HepG2 (cell line): ENCODE measurements at regions not wholly inside any gene's neighbourhood (a gene's known extent, or its start where the extent isn't known, plus 50 kb on each side); places are given as distances from the start of the nearest gene placed in this dataset.

Source experiments
- ATAC-seq: fragments of 200-7000 bp; cut with Tn5 transposase; 3 replicates; pipeline ENCODE4 v1.9.1; 2020; ENCODE audit warnings: mild to moderate bottlenecking, moderate library complexity
- BruUV-seq: library from RNA; stranded (reverse); fragments of 400-500 nt; replicated peaks from 2 replicates; lab custom pipeline; 2021; lab: Mats Ljungman, UMichigan
- CTCF ChIA-PET: fragments of 300-600 bp; formaldehyde crosslinking; extraction: SDS; loops from one replicate; lab custom pipeline; 2021; ENCODE audit warnings: low total read pairs, inconsistent platforms, low intra/inter-chr PET ratio; lab: Yijun Ruan, JAX
- POLR2A ChIA-PET: fragments of 350-600 bp; sonication (Branson Sonifier 250); formaldehyde crosslinking; loops from one replicate; lab custom pipeline; 2020; ENCODE audit warnings: antibody characterized with exemption, inconsistent platforms; lab: Yijun Ruan, JAX
- DNase-seq: peaks from one replicate; pipeline ENCODE4 v3.0.0-alpha.2; 2015; ENCODE audit warnings: low spot score
- FAIRE-seq: peaks from 3 replicates; lab custom pipeline; 2011; peaks lifted over from hg19 to GRCh38; lab: Jason Lieb, UNC
- H2AFZ ChIP-seq: one replicate; pipeline ENCODE4 v1.6.1; 2011; ENCODE audit warnings: low read length, inconsistent platforms
- H3K27ac ChIP-seq: fragments of 300-600 bp; 3 replicates; pipeline ENCODE4 v1.8.0; 2011; ENCODE audit warnings: mixed run types, mild to moderate bottlenecking, mixed read lengths, low read length, inconsistent platforms; ENCODE audit not compliant: insufficient read depth; ENCODE audit errors: extremely low read length
- H3K27me3 ChIP-seq, 2 experiments: fragments of 200-600 bp in 1 of 2; 2 replicates in 1 of 2; 3 replicates in 1 of 2; pipeline versions ENCODE4 v1.6.0 to v1.8.0; 2011; ENCODE audit warnings: low read length in 2 of 2, mild to moderate bottlenecking in 2 of 2, moderate library complexity in 2 of 2, inconsistent platforms in 1 of 2; ENCODE audit not compliant: insufficient read depth in 2 of 2, control insufficient read depth in 1 of 2
- H3K36me3 ChIP-seq, 2 experiments: fragments of 200-600 bp in 1 of 2; replicated peaks in 1 of 2; 2 replicates in 1 of 2; 3 replicates in 1 of 2; pipeline versions ENCODE4 v1.5.1 to v1.8.0; 2011; ENCODE audit warnings: low read length in 2 of 2, inconsistent platforms in 1 of 2; ENCODE audit not compliant: insufficient read depth in 2 of 2, control insufficient read depth in 1 of 2
- H3K4me1 ChIP-seq: 2 replicates; pipeline ENCODE4 v1.5.1; 2012; ENCODE audit warnings: low read length, inconsistent platforms; ENCODE audit not compliant: insufficient read depth
- H3K4me2 ChIP-seq: 2 replicates; pipeline ENCODE4 v1.6.0; 2011; ENCODE audit warnings: low read depth, low read length, inconsistent platforms
- H3K4me3 ChIP-seq, 3 experiments: fragments of 200-600 bp in 1 of 3; sonication (generic), shearing (Covaris generic) in 1 of 3; replicated peaks in 1 of 3; 2 replicates each; pipeline ENCODE4 v1.5.1; 2011 to 2016; ENCODE audit warnings: low read length in 3 of 3, inconsistent platforms in 2 of 3, low read depth in 2 of 3, mild to moderate bottlenecking in 2 of 3, control low read depth in 1 of 3, mixed read lengths in 1 of 3; ENCODE audit not compliant: insufficient read depth in 1 of 3
- H3K79me2 ChIP-seq: one replicate; pipeline ENCODE4 v1.6.1; 2011; ENCODE audit warnings: low read length, inconsistent platforms; ENCODE audit not compliant: insufficient read depth
- H3K9ac ChIP-seq: 2 replicates; pipeline ENCODE4 v1.6.0; 2011; ENCODE audit warnings: mild to moderate bottlenecking, low read depth, low read length, inconsistent platforms; ENCODE audit not compliant: insufficient read depth
- H3K9me3 ChIP-seq: 2 replicates; pipeline ENCODE4 v1.5.1; 2012; ENCODE audit warnings: mild to moderate bottlenecking, low read length
- H4K20me1 ChIP-seq: 2 replicates; pipeline ENCODE4 v1.6.0; 2011; ENCODE audit warnings: inconsistent platforms, mild to moderate bottlenecking, low read length, moderate library complexity; ENCODE audit not compliant: insufficient read depth
- ARNT ChIP-seq: fragments of 450-650 bp; IDR thresholded peaks from 2 replicates; pipeline ENCODE4 v1.6.1; 2017
- NFIC ChIP-seq: IDR thresholded peaks from 2 replicates; pipeline ENCODE4 v1.6.1; 2012; ENCODE audit warnings: mild to moderate bottlenecking, low read length, inconsistent platforms
- RARA ChIP-seq: IDR thresholded peaks from 2 replicates; pipeline ENCODE4 v1.6.1; 2016; ENCODE audit warnings: missing genetic modification reagents, missing compliant biosample characterization
- ZNF761 ChIP-seq: sonication (generic); formaldehyde crosslinking; conservative IDR thresholded peaks from 2 replicates; pipeline ENCODE4 v1.4.0; 2020; ENCODE audit warnings: mild to moderate bottlenecking, missing genetic modification reagents
- WGBS: methylation state at CpG from one replicate; pipeline ENCODE4 v1.1.6; 2017; ENCODE audit warnings: low lambda C conversion rate; 5-methylcytosine and 5-hydroxymethylcytosine counted together
- in situ Hi-C: cut with HindIII; loops from 2 replicates; pipeline ENCODE4 v1.10.0; 2017; ENCODE audit warnings: low pct_unique_long_range_greater_than_20kb; ENCODE audit not compliant: extremely low pct_ligation_motif_present
- intact Hi-C: fragments of 100-400 bp; cut with micrococcal nuclease; formaldehyde crosslinking; loops from one replicate; pipeline ENCODE4 v1.10.0; 2022; ENCODE audit not compliant: unreplicated experiment
- TF ChIP-seq, protein P1 (sequence below): sonication (generic); formaldehyde crosslinking; IDR thresholded peaks from 2 replicates; pipeline ENCODE4 v1.8.1; 2023; ENCODE audit warnings: mild to moderate bottlenecking, missing genetic modification reagents
- TF ChIP-seq, protein P2 (sequence below): sonication (generic); formaldehyde crosslinking; conservative IDR thresholded peaks from 2 replicates; pipeline ENCODE4 v1.8.0; 2022; ENCODE audit warnings: missing genetic modification reagents

GRCh38 chr2:134197445-134197844 is 56.4 kb upstream of the MGAT5 start (continued):
- TF ChIP-seq ZNF761 (CRISPR knock-in tag) (no peak), RARA (no peak), NFIC (no peak)
- TF ChIP-seq, protein P1, sequence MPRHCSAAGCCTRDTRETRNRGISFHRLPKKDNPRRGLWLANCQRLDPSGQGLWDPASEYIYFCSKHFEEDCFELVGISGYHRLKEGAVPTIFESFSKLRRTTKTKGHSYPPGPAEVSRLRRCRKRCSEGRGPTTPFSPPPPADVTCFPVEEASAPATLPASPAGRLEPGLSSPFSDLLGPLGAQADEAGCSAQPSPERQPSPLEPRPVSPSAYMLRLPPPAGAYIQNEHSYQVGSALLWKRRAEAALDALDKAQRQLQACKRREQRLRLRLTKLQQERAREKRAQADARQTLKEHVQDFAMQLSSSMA, result no peak
- TF ChIP-seq, protein P2, sequence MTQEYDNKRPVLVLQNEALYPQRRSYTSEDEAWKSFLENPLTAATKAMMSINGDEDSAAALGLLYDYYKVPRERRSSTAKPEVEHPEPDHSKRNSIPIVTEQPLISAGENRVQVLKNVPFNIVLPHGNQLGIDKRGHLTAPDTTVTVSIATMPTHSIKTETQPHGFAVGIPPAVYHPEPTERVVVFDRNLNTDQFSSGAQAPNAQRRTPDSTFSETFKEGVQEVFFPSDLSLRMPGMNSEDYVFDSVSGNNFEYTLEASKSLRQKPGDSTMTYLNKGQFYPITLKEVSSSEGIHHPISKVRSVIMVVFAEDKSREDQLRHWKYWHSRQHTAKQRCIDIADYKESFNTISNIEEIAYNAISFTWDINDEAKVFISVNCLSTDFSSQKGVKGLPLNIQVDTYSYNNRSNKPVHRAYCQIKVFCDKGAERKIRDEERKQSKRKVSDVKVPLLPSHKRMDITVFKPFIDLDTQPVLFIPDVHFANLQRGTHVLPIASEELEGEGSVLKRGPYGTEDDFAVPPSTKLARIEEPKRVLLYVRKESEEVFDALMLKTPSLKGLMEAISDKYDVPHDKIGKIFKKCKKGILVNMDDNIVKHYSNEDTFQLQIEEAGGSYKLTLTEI (CRISPR knock-in tag), result no peak

GRCh38 chr2:134198006-134198634 is 55.8 kb upstream of the MGAT5 start:
- CTCF ChIA-PET, result no interaction called here
- no peak overlapping the region for H3K9ac ChIP-seq
- FAIRE-seq (no peak), DNase-seq (no peak), ATAC-seq (no peak)
- H3K36me3 ChIP-seq, result no peaks in the 10 kb centered on the region
- peaks cover 4% of the 10 kb centered on the region; the same call in 1 of the 2 replicates for H4K20me1 ChIP-seq
- no peak overlapping the region for H3K4me2 ChIP-seq
- peaks cover 17% of the 10 kb centered on the region for H3K4me1 ChIP-seq
- intact Hi-C loops (no loop called here), in situ Hi-C loops (no loop called here)
- no peak overlapping the region for H3K4me3 ChIP-seq
- POLR2A ChIA-PET, result no interaction called here
- no peaks in the 10 kb centered on the region for H3K27me3 ChIP-seq
- 88% methylated on average over 1 of the region's 1 CpG for WGBS
- H3K79me2 ChIP-seq, result peaks cover 41% of the 10 kb centered on the region
- no peak overlapping the region for H2AFZ ChIP-seq
- no peaks in the 10 kb centered on the region for H3K9me3 ChIP-seq
- no peak for TF ChIP-seq ARNT
- no peak overlapping the region for H3K27ac ChIP-seq
- no TSS peak for BruUV-seq
